ENCODE measurements at regions not wholly inside any gene's neighbourhood (a gene's known extent, or its start where the extent isn't known, plus 50 kb on each side); places are given as distances from the start of the nearest gene placed in this dataset.
"Not testable (repeated sequence)": the region's sequence is repeated elsewhere in the genome, so short reads cannot be mapped to it uniquely, and the experiment has no call there.

DNA sequence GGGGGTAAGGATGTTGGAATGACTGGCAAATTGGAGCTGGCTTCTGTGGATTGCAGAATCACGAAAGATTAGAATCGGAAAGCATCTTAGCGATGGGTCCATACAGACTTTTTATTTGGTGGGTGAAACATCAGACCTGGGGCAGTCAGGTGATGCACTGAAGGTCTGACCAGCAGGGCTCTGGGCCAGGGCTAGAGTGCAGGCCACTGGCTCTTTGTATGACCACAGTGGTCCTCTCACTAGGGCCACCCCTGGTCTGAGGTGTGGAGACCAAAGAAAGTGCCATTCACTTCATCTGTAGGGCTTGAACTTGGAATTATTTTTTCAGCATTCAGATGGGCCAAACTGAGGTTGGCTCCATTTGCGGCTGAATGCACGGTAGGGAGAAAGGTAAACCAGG, 306.4 kb downstream of the RPS6KC1 start:
- H3K27me3 Mint-ChIP-seq (ENCODE audit: insufficient read depth): peaks cover 2% of the 10 kb centered on the region
- no peaks in the 10 kb centered on the region for H3K9me3 Mint-ChIP-seq
- intact Hi-C loops (cut with micrococcal nuclease): no loop called here
- H3K4me1 Mint-ChIP-seq (ENCODE audit: low read depth): no peaks in the 10 kb centered on the region
- H3K27ac Mint-ChIP-seq: no peak overlapping the region
- no peak overlapping the region for H3K4me3 Mint-ChIP-seq
- no peaks in the 10 kb centered on the region for H3K36me3 Mint-ChIP-seq (ENCODE audit: low read depth)
- DNase-seq (ENCODE audit: low spot score): no peak

GRCh38 chr1:213358368-213358767, 307.3 kb downstream of the RPS6KC1 start:
- not testable (repeated sequence) for H3K4me3 Mint-ChIP-seq; H3K36me3 Mint-ChIP-seq (ENCODE audit: low read depth); H3K27ac Mint-ChIP-seq

DNA sequence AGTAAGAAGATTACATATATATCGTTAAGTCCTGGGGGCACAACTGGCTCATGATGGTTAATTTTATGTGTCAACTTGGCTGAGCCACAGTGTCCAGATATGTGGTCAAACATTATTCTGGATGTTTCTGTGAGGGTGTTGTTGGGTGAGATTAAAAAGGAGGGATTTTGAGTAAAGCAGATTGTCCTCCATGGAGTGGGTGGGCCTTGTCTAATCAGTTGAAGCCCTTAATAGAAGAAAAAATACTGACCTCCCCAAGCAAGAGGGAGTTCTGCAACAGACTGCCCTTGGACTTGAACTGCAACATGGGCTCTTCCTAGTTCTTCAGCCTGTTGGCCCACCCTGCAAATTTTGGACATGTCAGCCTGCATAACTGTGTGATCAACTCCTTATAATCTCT, 311.6 kb downstream of the RPS6KC1 start:
- H3K4me3 Mint-ChIP-seq: no peak overlapping the region
- H3K27ac Mint-ChIP-seq: no peak overlapping the region
- no peaks in the 10 kb centered on the region for H3K36me3 Mint-ChIP-seq (ENCODE audit: low read depth)
- H3K27me3 Mint-ChIP-seq (ENCODE audit: insufficient read depth): peaks cover 2% of the 10 kb centered on the region
- no peaks in the 10 kb centered on the region for H3K4me1 Mint-ChIP-seq (ENCODE audit: low read depth)
- intact Hi-C loops (cut with micrococcal nuclease): no loop called here
- no peak for DNase-seq (ENCODE audit: low spot score)
- no peaks in the 10 kb centered on the region for H3K9me3 Mint-ChIP-seq

More at GRCh38 chr1:213358368-213358767, 307.3 kb downstream of the RPS6KC1 start:
- H3K27me3 Mint-ChIP-seq (ENCODE audit: insufficient read depth); DNase-seq (ENCODE audit: low spot score); intact Hi-C loops (cut with micrococcal nuclease); H3K4me1 Mint-ChIP-seq (ENCODE audit: low read depth); H3K9me3 Mint-ChIP-seq: not testable (repeated sequence)

DNA sequence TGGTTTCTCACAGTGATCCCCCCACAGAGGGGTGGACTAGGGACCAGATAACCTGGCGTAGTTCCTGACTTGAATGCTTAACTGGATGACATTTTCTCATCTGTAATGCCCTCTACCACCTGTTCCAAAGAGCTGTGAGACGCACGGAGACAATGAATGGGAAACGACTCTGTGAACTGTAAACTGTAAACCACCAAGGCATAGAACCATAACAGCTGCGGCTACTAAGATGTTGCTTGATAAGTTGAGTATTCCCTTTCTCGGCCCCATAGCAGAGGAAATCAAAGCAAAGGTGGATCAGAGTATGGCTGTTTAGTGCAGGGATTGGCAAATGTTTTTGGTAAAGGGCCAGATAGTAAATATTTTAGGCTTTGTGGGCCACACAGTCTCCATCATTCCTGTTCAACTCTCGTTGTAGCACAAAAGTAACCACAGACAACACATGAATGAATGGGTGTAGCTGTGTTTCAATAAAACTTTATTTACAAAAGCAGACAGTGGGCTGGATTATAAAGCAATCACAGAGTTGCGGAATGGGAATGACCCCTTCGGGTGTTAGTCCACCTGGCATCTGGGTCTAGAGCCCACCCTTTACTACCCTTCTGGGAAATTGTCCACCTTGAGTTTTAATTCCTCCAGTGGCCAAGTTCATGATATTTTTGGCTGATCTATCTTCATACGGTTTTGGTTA, 315.2 kb downstream of the RPS6KC1 start:
- no peak overlapping the region for H3K27ac Mint-ChIP-seq

DNA sequence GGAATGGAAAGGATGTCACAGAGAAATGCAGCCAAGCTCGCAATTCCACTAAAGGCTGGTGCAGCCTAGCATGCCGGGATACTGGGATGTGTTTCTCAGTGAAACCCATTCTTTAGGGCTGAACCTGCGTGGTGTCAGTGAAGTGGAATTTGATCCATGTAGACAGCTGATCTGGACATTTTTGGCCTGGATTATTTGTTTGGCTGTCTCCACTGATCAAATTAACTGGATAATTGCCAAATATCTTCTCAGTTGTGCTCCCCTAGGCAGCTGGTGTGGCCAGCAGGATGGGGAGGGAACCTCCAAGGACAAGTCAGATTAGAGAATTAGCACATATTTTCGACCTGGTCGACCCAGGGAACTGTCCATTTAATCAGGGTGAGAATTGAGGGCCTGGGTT, 318.4 kb downstream of the RPS6KC1 start:
- no peaks in the 10 kb centered on the region for H3K36me3 Mint-ChIP-seq (ENCODE audit: low read depth)
- no peaks in the 10 kb centered on the region for H3K4me1 Mint-ChIP-seq (ENCODE audit: low read depth)
- H3K27me3 Mint-ChIP-seq (ENCODE audit: insufficient read depth): no peaks in the 10 kb centered on the region
- intact Hi-C loops (cut with micrococcal nuclease): no loop called here
- no peak for DNase-seq (ENCODE audit: low spot score)
- H3K27ac Mint-ChIP-seq: no peak overlapping the region
- H3K9me3 Mint-ChIP-seq: no peaks in the 10 kb centered on the region
- no peak overlapping the region for H3K4me3 Mint-ChIP-seq

More for the DNA sequence above, 315.2 kb downstream of the RPS6KC1 start:
- Mint-ChIP-seq H3K9me3 (no peaks in the 10 kb centered on the region), H3K4me1 (ENCODE audit: low read depth) (no peaks in the 10 kb centered on the region), H3K4me3 (no peak overlapping the region), H3K36me3 (ENCODE audit: low read depth) (no peaks in the 10 kb centered on the region), H3K27me3 (ENCODE audit: insufficient read depth) (no peaks in the 10 kb centered on the region)
- intact Hi-C loops (cut with micrococcal nuclease): no loop called here
- no peak for DNase-seq (ENCODE audit: low spot score)

DNA sequence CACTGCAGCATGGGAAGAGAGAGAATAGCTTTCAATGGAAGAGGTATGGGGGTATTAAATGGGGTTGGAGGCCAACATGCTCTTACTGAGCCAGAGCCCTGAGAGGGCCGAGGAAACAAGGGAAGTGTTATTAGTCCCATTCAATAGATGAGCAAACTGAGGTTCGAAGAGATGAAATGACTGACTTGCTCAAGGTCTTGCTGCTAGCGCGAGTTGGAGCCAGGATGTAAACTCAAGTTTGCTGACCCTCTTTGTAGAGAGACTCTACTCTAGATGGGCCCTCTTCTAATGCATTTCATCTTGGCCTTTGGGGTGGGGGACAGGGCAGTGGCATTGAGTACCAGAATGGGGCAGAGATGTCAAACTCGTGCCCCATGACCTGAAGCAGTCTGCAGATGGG, 319.5 kb downstream of the RPS6KC1 start:
- no peak for DNase-seq (ENCODE audit: low spot score)
- intact Hi-C loops (cut with micrococcal nuclease): loop anchor here (10.0 kb wide), 1 partner anchor 246 kb away; no protein-coding TSS in a partner anchor
- no peaks in the 10 kb centered on the region for H3K9me3 Mint-ChIP-seq
- peaks cover 3% of the 10 kb centered on the region for H3K27me3 Mint-ChIP-seq (ENCODE audit: insufficient read depth)
- H3K27ac Mint-ChIP-seq: no peak overlapping the region
- no peaks in the 10 kb centered on the region for H3K4me1 Mint-ChIP-seq (ENCODE audit: low read depth)
- H3K4me3 Mint-ChIP-seq: no peak overlapping the region
- no peaks in the 10 kb centered on the region for H3K36me3 Mint-ChIP-seq (ENCODE audit: low read depth)

GRCh38 chr1:213371525-213371846, 320.4 kb downstream of the RPS6KC1 start:
- DNase-seq (ENCODE audit: low spot score): no peak
- Mint-ChIP-seq H3K36me3 (ENCODE audit: low read depth) (no peaks in the 10 kb centered on the region), H3K4me1 (ENCODE audit: low read depth) (no peaks in the 10 kb centered on the region), H3K27me3 (ENCODE audit: insufficient read depth) (peaks cover 7% of the 10 kb centered on the region), H3K27ac (no peak overlapping the region), H3K9me3 (no peaks in the 10 kb centered on the region), H3K4me3 (no peak overlapping the region)
- intact Hi-C loops (cut with micrococcal nuclease): loop anchor here (10.0 kb wide), 1 partner anchor 247 kb away; no protein-coding TSS in a partner anchor

GRCh38 chr1:213371847-213372619, 321.0 kb downstream of the RPS6KC1 start:
- no peak overlapping the region for H3K27ac Mint-ChIP-seq
- no peak for DNase-seq (ENCODE audit: low spot score)
- intact Hi-C loops (cut with micrococcal nuclease): loop anchor here (10.0 kb wide), 1 partner anchor 247 kb away; no protein-coding TSS in a partner anchor
- no peaks in the 10 kb centered on the region for H3K9me3 Mint-ChIP-seq
- H3K4me3 Mint-ChIP-seq: no peak overlapping the region
- H3K27me3 Mint-ChIP-seq (ENCODE audit: insufficient read depth): peaks cover 7% of the 10 kb centered on the region
- H3K36me3 Mint-ChIP-seq (ENCODE audit: low read depth): no peaks in the 10 kb centered on the region
- no peaks in the 10 kb centered on the region for H3K4me1 Mint-ChIP-seq (ENCODE audit: low read depth)

DNA sequence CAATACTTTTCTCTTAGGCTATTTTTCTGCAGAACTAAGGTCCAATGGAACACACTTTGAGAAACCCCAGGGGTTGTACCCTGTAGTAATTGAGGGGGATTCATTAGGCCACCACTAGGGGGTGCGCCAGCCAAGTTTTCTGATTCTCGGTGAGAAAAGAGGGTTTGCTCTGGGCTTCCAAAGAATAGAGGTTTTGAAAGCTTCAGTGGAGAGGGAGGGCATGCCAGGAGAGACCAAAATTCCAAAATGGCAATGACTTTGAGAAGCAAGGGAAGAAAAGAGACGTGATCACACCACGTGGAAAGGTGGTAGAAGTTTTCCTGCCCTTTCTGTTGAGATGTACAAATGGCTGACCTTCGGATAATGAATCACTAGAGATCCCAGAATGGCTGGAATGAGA, 323.3 kb downstream of the RPS6KC1 start:
- H3K36me3 Mint-ChIP-seq (ENCODE audit: low read depth): no peaks in the 10 kb centered on the region
- peaks cover 7% of the 10 kb centered on the region for H3K27me3 Mint-ChIP-seq (ENCODE audit: insufficient read depth)
- H3K9me3 Mint-ChIP-seq: no peaks in the 10 kb centered on the region
- intact Hi-C loops (cut with micrococcal nuclease): loop anchor here (1.0 to 10.0 kb wide), 2 partner anchors 131 to 250 kb away; no protein-coding TSS in a partner anchor
- H3K27ac Mint-ChIP-seq: no peak overlapping the region
- no peaks in the 10 kb centered on the region for H3K4me1 Mint-ChIP-seq (ENCODE audit: low read depth)
- no peak overlapping the region for H3K4me3 Mint-ChIP-seq
- DNase-seq (ENCODE audit: low spot score): peak; percentile 13

DNA sequence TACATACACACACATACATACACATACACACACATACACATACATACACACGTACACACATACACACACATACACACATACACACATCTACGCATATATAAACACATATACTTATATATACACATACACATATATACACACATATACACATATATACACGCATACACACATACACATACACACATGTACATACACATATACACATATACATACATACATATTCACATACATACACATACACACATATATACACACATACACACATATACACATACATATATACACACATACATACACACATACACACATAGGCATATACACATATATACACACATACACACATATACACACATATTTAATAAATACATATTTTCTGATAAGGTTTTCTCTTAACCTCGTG, 324.0 kb downstream of the RPS6KC1 start:
- Mint-ChIP-seq H3K4me1 (ENCODE audit: low read depth) (no peaks in the 10 kb centered on the region), H3K27ac (no peak overlapping the region), H3K36me3 (ENCODE audit: low read depth) (no peaks in the 10 kb centered on the region), H3K4me3 (no peak overlapping the region), H3K27me3 (ENCODE audit: insufficient read depth) (peaks cover 7% of the 10 kb centered on the region), H3K9me3 (no peaks in the 10 kb centered on the region)
- no peak for DNase-seq (ENCODE audit: low spot score)
- intact Hi-C loops (cut with micrococcal nuclease): loop anchor here (10.0 kb wide), 1 partner anchor 250 kb away; no protein-coding TSS in a partner anchor

- Mint-ChIP-seq H3K4me1 (ENCODE audit: low read depth) (no peaks in the 10 kb centered on the region), H3K27ac (no peak overlapping the region), H3K9me3 (no peaks in the 10 kb centered on the region), H3K27me3 (ENCODE audit: insufficient read depth) (peaks cover 7% of the 10 kb centered on the region), H3K4me3 (no peak overlapping the region), H3K36me3 (ENCODE audit: low read depth) (no peaks in the 10 kb centered on the region)
- intact Hi-C loops (cut with micrococcal nuclease): loop anchor here (10.0 kb wide), 1 partner anchor 252 kb away; no protein-coding TSS in a partner anchor
- no peak for DNase-seq (ENCODE audit: low spot score)
Observed at GRCh38 chr1:213376862-213377372, 325.9 kb downstream of the RPS6KC1 start.

DNA sequence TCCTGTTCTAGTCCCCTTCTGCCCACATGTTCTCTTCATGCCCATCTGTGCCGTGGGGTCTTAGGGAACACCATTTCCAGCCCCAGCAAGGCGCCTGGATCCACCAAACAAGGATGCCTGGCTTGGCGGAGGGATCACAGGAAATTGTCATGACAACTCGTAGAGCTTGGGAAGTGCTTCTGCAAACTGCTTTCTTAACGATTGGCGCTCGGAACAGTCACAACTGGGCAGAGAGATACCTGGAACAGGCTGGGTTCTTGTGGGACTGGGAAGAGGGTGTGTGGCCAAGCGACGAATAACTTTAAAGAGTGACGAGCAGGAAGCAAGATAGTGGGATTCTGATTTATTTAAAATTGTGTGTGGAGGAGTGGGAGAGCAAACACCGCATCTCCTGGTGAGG, 329.8 kb downstream of the RPS6KC1 start:
- Mint-ChIP-seq H3K9me3 (no peaks in the 10 kb centered on the region), H3K36me3 (ENCODE audit: low read depth) (no peaks in the 10 kb centered on the region), H3K27me3 (ENCODE audit: insufficient read depth) (no peaks in the 10 kb centered on the region), H3K27ac (no peak overlapping the region), H3K4me3 (no peak overlapping the region), H3K4me1 (ENCODE audit: low read depth) (no peaks in the 10 kb centered on the region)
- intact Hi-C loops (cut with micrococcal nuclease): no loop called here
- no peak for DNase-seq (ENCODE audit: low spot score)

DNA sequence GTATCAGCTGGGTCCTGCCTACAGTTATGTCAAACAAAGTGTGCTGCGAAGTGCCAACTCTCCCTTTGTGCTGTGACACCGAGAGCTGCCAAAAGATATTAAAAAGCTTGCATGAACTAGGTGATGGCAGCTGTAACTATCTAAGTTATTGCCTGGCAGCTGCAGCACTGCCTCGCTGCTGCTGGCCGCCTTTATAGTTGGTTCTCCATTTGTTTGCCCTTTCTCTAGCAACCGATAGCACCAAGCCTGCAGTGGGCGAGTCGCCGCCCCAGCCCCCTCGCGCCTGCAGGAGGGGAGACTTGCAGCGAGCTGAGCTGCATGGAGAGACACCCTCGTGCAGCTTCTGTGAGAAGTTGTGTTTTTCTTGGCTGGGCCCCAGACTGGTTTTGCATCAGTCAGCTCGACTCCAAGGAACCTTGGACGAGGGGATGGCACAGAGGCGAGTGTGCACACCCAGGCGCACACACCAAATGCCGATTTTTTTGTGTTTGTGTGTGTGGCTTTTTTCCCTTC, 330.6 kb downstream of the RPS6KC1 start:
- intact Hi-C loops (cut with micrococcal nuclease): no loop called here
- H3K36me3 Mint-ChIP-seq (ENCODE audit: low read depth): no peaks in the 10 kb centered on the region
- H3K9me3 Mint-ChIP-seq: no peaks in the 10 kb centered on the region
- H3K4me3 Mint-ChIP-seq: no peak overlapping the region
- DNase-seq (ENCODE audit: low spot score): no peak
- no peak overlapping the region for H3K27ac Mint-ChIP-seq
- no peaks in the 10 kb centered on the region for H3K4me1 Mint-ChIP-seq (ENCODE audit: low read depth)
- H3K27me3 Mint-ChIP-seq (ENCODE audit: insufficient read depth): no peaks in the 10 kb centered on the region
